GM19468 (cell line): ENCODE measurements at regions not wholly inside any gene's neighbourhood (a gene's known extent, or its start where the extent isn't known, plus 50 kb on each side); places are given as distances from the start of the nearest gene placed in this dataset.

Experiments used
- ATAC-seq: cut with Tn5 transposase; IDR thresholded peaks from one replicate; pipeline ENCODE4 v1.9.1; 2021; ENCODE audit warnings: mild to moderate bottlenecking, moderate library complexity, moderate number of reproducible peaks; ENCODE audit not compliant: unreplicated experiment; ENCODE audit errors: extremely low read depth

GRCh38 chr4:58935332-58935731 is 1825.1 kb upstream of the IGFBP7 start:
- ATAC-seq: no peak

GRCh38 chr4:58936436-58936835 is 1826.3 kb upstream of the IGFBP7 start:
- no peak for ATAC-seq

- ATAC-seq: no peak
Measured at GRCh38 chr4:58940167-58940566, 1830.0 kb upstream of the IGFBP7 start.

GRCh38 chr4:58941286-58941685 is 1831.1 kb upstream of the IGFBP7 start:
- ATAC-seq: no peak

GRCh38 chr4:58953575-58953974 is 1843.4 kb upstream of the IGFBP7 start:
- no peak for ATAC-seq

- ATAC-seq: no peak
Measured at GRCh38 chr4:58957711-58958110, 1847.5 kb upstream of the IGFBP7 start.

GRCh38 chr4:58961283-58961682 is 1851.1 kb upstream of the IGFBP7 start:
- ATAC-seq: no peak

- no peak for ATAC-seq
Measured at GRCh38 chr4:58961925-58962324, 1851.7 kb upstream of the IGFBP7 start.

- ATAC-seq: no peak
Measured at GRCh38 chr4:58962424-58962823, 1852.2 kb upstream of the IGFBP7 start.

GRCh38 chr4:58981828-58982227 is 1871.6 kb upstream of the IGFBP7 start:
- no peak for ATAC-seq

GRCh38 chr4:58983887-58984286 is 1873.7 kb upstream of the IGFBP7 start:
- no peak for ATAC-seq

- ATAC-seq: no peak
Measured at GRCh38 chr4:59002148-59002547, 1892.0 kb upstream of the IGFBP7 start.

- no peak for ATAC-seq
Measured at GRCh38 chr4:59024257-59024656, 1914.1 kb upstream of the IGFBP7 start.

GRCh38 chr4:59037812-59038211 is 1927.6 kb upstream of the IGFBP7 start:
- ATAC-seq: no peak

GRCh38 chr4:59039046-59039445 is 1928.9 kb upstream of the IGFBP7 start:
- ATAC-seq: no peak

GRCh38 chr4:59044286-59044900 is 1934.2 kb upstream of the IGFBP7 start:
- ATAC-seq: no peak

- no peak for ATAC-seq
Measured at GRCh38 chr4:59054086-59054485, 1943.9 kb upstream of the IGFBP7 start.

- ATAC-seq: no peak
Measured at GRCh38 chr4:59057804-59058203, 1947.6 kb upstream of the IGFBP7 start.

- ATAC-seq: no peak
Measured at GRCh38 chr4:59058543-59058942, 1948.4 kb upstream of the IGFBP7 start.

GRCh38 chr4:59060002-59060846 is 1950.0 kb upstream of the IGFBP7 start:
- ATAC-seq: no peak

- no peak for ATAC-seq
Measured at GRCh38 chr4:59060895-59061294, 1950.7 kb upstream of the IGFBP7 start.
